Panc1 (cell line): ENCODE measurements at regions not wholly inside any gene's neighbourhood (a gene's known extent, or its start where the extent isn't known, plus 50 kb on each side); places are given as distances from the start of the nearest gene placed in this dataset.

Experiments
- ATAC-seq: fragments of 200-7000 bp; cut with Tn5 transposase; 2 replicates; pipeline ENCODE4 v1.9.1; 2020; ENCODE audit warnings: mild to moderate bottlenecking, moderate library complexity
- BruUV-seq: library from RNA; stranded (reverse); fragments of 400-500 nt; replicated peaks from 2 replicates; lab custom pipeline; 2021; lab: Mats Ljungman, UMichigan
- CTCF ChIA-PET: fragments of 300-600 bp; sonication (Branson Sonifier 250); formaldehyde crosslinking; loops from one replicate; lab custom pipeline; 2022; ENCODE audit warnings: antibody characterized with exemption; lab: Charles Lee
- POLR2A ChIA-PET: fragments of 300-600 bp; sonication (Branson Sonifier 250); formaldehyde crosslinking; loops from one replicate; lab custom pipeline; 2022; ENCODE audit warnings: antibody characterized with exemption; lab: Charles Lee
- DNase-seq: peaks from one replicate; pipeline ENCODE4 v3.0.0-alpha.2; 2010; ENCODE audit warnings: low read depth, low spot score
- H3K27ac ChIP-seq: 2 replicates; pipeline ENCODE4 v1.5.1; 2011; ENCODE audit warnings: mild to moderate bottlenecking, low read length, inconsistent platforms
- H3K27me3 ChIP-seq: fragments of 200-500 bp; sonication (Bioruptor generic); 2 replicates; pipeline ENCODE4 v1.6.0; 2014; ENCODE audit warnings: low read length, inconsistent platforms; ENCODE audit not compliant: control insufficient read depth, insufficient read depth
- H3K36me3 ChIP-seq: fragments of 200-500 bp; sonication (Bioruptor generic); 2 replicates; pipeline ENCODE4 v1.5.1; 2014; ENCODE audit warnings: inconsistent platforms, mild to moderate bottlenecking, low read length, moderate library complexity; ENCODE audit not compliant: control insufficient read depth, insufficient read depth
- H3K4me1 ChIP-seq: 2 replicates; pipeline ENCODE4 v1.5.1; 2011; ENCODE audit warnings: inconsistent platforms, mild to moderate bottlenecking, low read length, moderate library complexity; ENCODE audit not compliant: control insufficient read depth, insufficient read depth
- H3K4me3 ChIP-seq, 2 experiments: 2 replicates each; pipeline ENCODE4 v1.5.1; 2011 to 2012; ENCODE audit warnings: low read depth in 2 of 2, low read length in 2 of 2, mild to moderate bottlenecking in 2 of 2, inconsistent platforms in 1 of 2, moderate library complexity in 1 of 2
- H3K9me3 ChIP-seq: fragments of 200-500 bp; sonication (Bioruptor generic); 2 replicates; pipeline ENCODE4 v1.5.1; 2014; ENCODE audit warnings: low read depth, mild to moderate bottlenecking, inconsistent platforms, low read length, moderate library complexity; ENCODE audit not compliant: control insufficient read depth, insufficient read depth
- POLR2AphosphoS5 ChIP-seq: IDR thresholded peaks from 2 replicates; pipeline ENCODE4 v1.6.1; 2012; ENCODE audit warnings: mild to moderate bottlenecking, low read depth, low read length, moderate library complexity
- REST ChIP-seq, 2 experiments: IDR thresholded peaks; 2 replicates each; pipeline ENCODE4 v1.6.1; 2011 to 2012; ENCODE audit warnings: low read depth in 2 of 2, control low read depth in 1 of 2, low read length in 1 of 2, mild to moderate bottlenecking in 1 of 2, moderate library complexity in 1 of 2; ENCODE audit not compliant: insufficient read depth in 1 of 2
- SIN3A ChIP-seq: IDR thresholded peaks from 2 replicates; pipeline ENCODE4 v1.6.1; 2012; ENCODE audit warnings: low read depth, mild to moderate bottlenecking, low read length, moderate library complexity, borderline replicate concordance; ENCODE audit not compliant: insufficient read depth
- TCF7L2 ChIP-seq: IDR thresholded peaks from 2 replicates; pipeline ENCODE4 v1.6.1; 2011; ENCODE audit warnings: mild to moderate bottlenecking, low read depth, low read length, inconsistent platforms
- in situ Hi-C: cut with HindIII; loops from 2 replicates; pipeline ENCODE4 v1.10.0; 2016; ENCODE audit warnings: low sequenced_read_pairs, low pct_unique_long_range_greater_than_20kb
- intact Hi-C: fragments of 100-400 bp; cut with micrococcal nuclease; formaldehyde crosslinking; loops from one replicate; pipeline ENCODE4 v1.10.0; 2022; ENCODE audit not compliant: unreplicated experiment
- TF ChIP-seq, protein P1 (sequence below): fragments of 450-650 bp; IDR thresholded peaks from 2 replicates; pipeline ENCODE4 v1.5.1; 2017; ENCODE audit warnings: mild to moderate bottlenecking

DNA sequence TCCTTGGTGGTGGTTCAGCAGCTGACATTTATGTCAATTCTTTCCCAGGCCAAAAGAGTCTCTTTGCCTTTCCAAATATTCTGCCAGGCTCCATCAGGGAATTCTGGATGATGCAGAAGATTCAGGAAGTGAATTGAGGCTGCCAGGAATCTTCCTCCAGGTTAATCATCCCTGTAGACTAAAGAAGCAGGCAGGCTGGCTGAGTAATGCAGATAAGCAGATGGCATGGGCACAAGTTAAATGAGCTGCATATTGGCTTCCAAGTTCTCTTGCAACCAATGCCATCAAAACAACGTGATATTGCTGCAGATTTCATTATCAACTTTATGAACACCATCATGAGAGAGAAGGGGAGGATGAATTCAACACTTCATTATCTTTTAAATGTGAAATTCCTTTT lies 324.5 kb downstream of the KCNN2 start:
- no peak for ATAC-seq
- no TSS peak for BruUV-seq

GRCh38 chr5:114678778-114679177 lies 316.9 kb downstream of the KCNN2 start:
- ATAC-seq: no peak
- CTCF ChIA-PET: no interaction called here
- in situ Hi-C loops: no loop called here

More for the DNA sequence above, 324.5 kb downstream of the KCNN2 start:
- H3K4me3 ChIP-seq: no peak overlapping the region
- intact Hi-C loops (no loop called here), in situ Hi-C loops (no loop called here)
- no peaks in the 10 kb centered on the region for H3K9me3 ChIP-seq
- no peak for DNase-seq
- ChIA-PET CTCF (no interaction called here), POLR2A (no interaction called here)
- H3K36me3 ChIP-seq: no peaks in the 10 kb centered on the region
- H3K27me3 ChIP-seq: no peaks in the 10 kb centered on the region
- H3K4me1 ChIP-seq: no peaks in the 10 kb centered on the region
- TF ChIP-seq SIN3A (no peak), POLR2AphosphoS5 (no peak), REST (IDR thresholded peaks at IDR 0.05; ENCODE audit: insufficient read depth in 1 of 2, low read depth in 2 of 2, low read length in 1 of 2) (no peak), TCF7L2 (no peak)
- TF ChIP-seq, protein P1, sequence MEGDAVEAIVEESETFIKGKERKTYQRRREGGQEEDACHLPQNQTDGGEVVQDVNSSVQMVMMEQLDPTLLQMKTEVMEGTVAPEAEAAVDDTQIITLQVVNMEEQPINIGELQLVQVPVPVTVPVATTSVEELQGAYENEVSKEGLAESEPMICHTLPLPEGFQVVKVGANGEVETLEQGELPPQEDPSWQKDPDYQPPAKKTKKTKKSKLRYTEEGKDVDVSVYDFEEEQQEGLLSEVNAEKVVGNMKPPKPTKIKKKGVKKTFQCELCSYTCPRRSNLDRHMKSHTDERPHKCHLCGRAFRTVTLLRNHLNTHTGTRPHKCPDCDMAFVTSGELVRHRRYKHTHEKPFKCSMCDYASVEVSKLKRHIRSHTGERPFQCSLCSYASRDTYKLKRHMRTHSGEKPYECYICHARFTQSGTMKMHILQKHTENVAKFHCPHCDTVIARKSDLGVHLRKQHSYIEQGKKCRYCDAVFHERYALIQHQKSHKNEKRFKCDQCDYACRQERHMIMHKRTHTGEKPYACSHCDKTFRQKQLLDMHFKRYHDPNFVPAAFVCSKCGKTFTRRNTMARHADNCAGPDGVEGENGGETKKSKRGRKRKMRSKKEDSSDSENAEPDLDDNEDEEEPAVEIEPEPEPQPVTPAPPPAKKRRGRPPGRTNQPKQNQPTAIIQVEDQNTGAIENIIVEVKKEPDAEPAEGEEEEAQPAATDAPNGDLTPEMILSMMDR: no peak
- no peak overlapping the region for H3K27ac ChIP-seq

More at GRCh38 chr5:114678778-114679177, 316.9 kb downstream of the KCNN2 start:
- no peak for DNase-seq
- Histone ChIP-seq H3K4me1 (no peaks in the 10 kb centered on the region), H3K27ac (no peak overlapping the region), H3K9me3 (no peaks in the 10 kb centered on the region), H3K36me3 (no peaks in the 10 kb centered on the region), H3K27me3 (no peaks in the 10 kb centered on the region), H3K4me3 (no peak overlapping the region)
- no peak for TF ChIP-seq POLR2AphosphoS5
- no peak for TF ChIP-seq TCF7L2
- TF ChIP-seq REST (IDR thresholded peaks at IDR 0.05; ENCODE audit: insufficient read depth in 1 of 2, low read depth in 2 of 2, low read length in 1 of 2): no peak
- POLR2A ChIA-PET: no interaction called here
- no TSS peak for BruUV-seq
- intact Hi-C loops: no loop called here
